H1 (cell line): ENCODE measurements at regions not wholly inside any gene's neighbourhood (a gene's known extent, or its start where the extent isn't known, plus 50 kb on each side); places are given as distances from the start of the nearest gene placed in this dataset.
"Not testable (repeated sequence)": the region's sequence is repeated elsewhere in the genome, so short reads cannot be mapped to it uniquely, and the experiment has no call there.

ENCODE experiments used
- CTCF ChIA-PET: fragments of 300-600 bp; sonication (Branson Sonifier 250); formaldehyde crosslinking; loops from one replicate; lab custom pipeline; 2021; ENCODE audit not compliant: partially characterized antibody; lab: Charles Lee
- POLR2A ChIA-PET: fragments of 300-600 bp; sonication (Branson Sonifier 250); formaldehyde crosslinking; loops from one replicate; lab custom pipeline; 2021; ENCODE audit warnings: inconsistent platforms; ENCODE audit not compliant: partially characterized antibody; lab: Charles Lee
- DNase-seq, 2 experiments: peaks; one replicate each; pipeline versions ENCODE4 v3.0.0 to v3.0.0-alpha.2; 2010 to 2022; ENCODE audit warnings: low spot score in 2 of 2, low read depth in 1 of 2, mixed read lengths in 1 of 2
- FAIRE-seq: peaks from 2 replicates; lab custom pipeline; 2011; peaks lifted over from hg19 to GRCh38; lab: Jason Lieb, UNC
- H2AFZ ChIP-seq: 2 replicates; pipeline ENCODE4 v1.8.1; 2012; ENCODE audit warnings: low read length, inconsistent platforms
- H2AK5ac ChIP-seq: 2 replicates; pipeline ENCODE4 v1.6.1; 2013; ENCODE audit warnings: low read depth, low read length
- H2BK120ac ChIP-seq: replicated peaks from 2 replicates; pipeline ENCODE3; 2013; ENCODE audit warnings: low read depth, low read length, inconsistent platforms
- H2BK12ac ChIP-seq: 2 replicates; pipeline ENCODE4 v1.6.1; 2013; ENCODE audit warnings: low read depth, low read length
- H2BK15ac ChIP-seq: 2 replicates; pipeline ENCODE4 v1.6.1; 2013; ENCODE audit warnings: low read length
- H2BK20ac ChIP-seq: 2 replicates; pipeline ENCODE4 v1.6.1; 2013; ENCODE audit warnings: low read length
- H2BK5ac ChIP-seq: 2 replicates; pipeline ENCODE4 v1.6.1; 2013; ENCODE audit warnings: low read depth, low read length
- H3K14ac ChIP-seq: 2 replicates; pipeline ENCODE4 v1.6.1; 2013; ENCODE audit warnings: inconsistent platforms; ENCODE audit not compliant: insufficient read length
- H3K18ac ChIP-seq: 2 replicates; pipeline ENCODE4 v1.6.1; 2013; ENCODE audit warnings: low read length; ENCODE audit errors: extremely low read depth
- H3K23ac ChIP-seq: 2 replicates; pipeline ENCODE4 v1.6.1; 2013; ENCODE audit warnings: inconsistent platforms; ENCODE audit not compliant: insufficient read length
- H3K23me2 ChIP-seq: 2 replicates; pipeline ENCODE4 v1.6.1; 2013; ENCODE audit warnings: low read depth, low read length
- H3K27ac ChIP-seq: 2 replicates; pipeline ENCODE4 v1.6.1; 2011; ENCODE audit warnings: low read depth, low read length, inconsistent platforms
- H3K27me3 ChIP-seq, 4 experiments: replicated peaks in 1 of 4; 1 replicate in 1 of 4; 2 replicates in 3 of 4; pipeline versions ENCODE4 v1.6.1 to v1.8.1; 2011 to 2013; ENCODE audit warnings: low read length in 3 of 4, mild to moderate bottlenecking in 3 of 4, inconsistent platforms in 2 of 4, mixed read lengths in 2 of 4, moderate library complexity in 1 of 4; ENCODE audit not compliant: control insufficient read depth in 3 of 4, insufficient read depth in 3 of 4; ENCODE audit errors: extremely low read depth in 1 of 4
- H3K36me3 ChIP-seq, 4 experiments: 2 replicates each; pipeline versions ENCODE4 v1.6.1 to v1.8.1; 2011 to 2013; ENCODE audit warnings: mild to moderate bottlenecking in 4 of 4, low read length in 3 of 4, moderate library complexity in 2 of 4, control low read depth in 1 of 4, inconsistent platforms in 1 of 4; ENCODE audit not compliant: insufficient read depth in 4 of 4, control insufficient read depth in 2 of 4
- H3K4ac ChIP-seq: replicated peaks from 2 replicates; pipeline ENCODE3; 2013; ENCODE audit warnings: low read length, low read depth, mixed read lengths, inconsistent platforms; ENCODE audit not compliant: insufficient read length
- H3K4me1 ChIP-seq, 4 experiments: replicated peaks in 1 of 4; 1 replicate in 1 of 4; 2 replicates in 3 of 4; pipeline versions ENCODE4 v1.6.1 to v1.8.1; 2011 to 2013; ENCODE audit warnings: low read length in 3 of 4, inconsistent platforms in 2 of 4, mixed read lengths in 1 of 4; ENCODE audit not compliant: insufficient read depth in 4 of 4, control insufficient read depth in 3 of 4
- H3K4me2 ChIP-seq, 2 experiments: 2 replicates each; pipeline versions ENCODE4 v1.6.1 to v1.8.1; 2011 to 2013; ENCODE audit warnings: low read depth in 2 of 2, low read length in 2 of 2, control low read depth in 1 of 2, inconsistent platforms in 1 of 2, mild to moderate bottlenecking in 1 of 2; ENCODE audit not compliant: insufficient read depth in 1 of 2
- H3K4me3 ChIP-seq, 4 experiments: fragments of 200-600, 300-600 bp in 1 of 4; sonication (generic), shearing (Covaris generic), sonication (Bioruptor Twin) in 1 of 4; 2 replicates each; pipeline versions ENCODE4 v1.5.1 to v1.8.1; 2011 to 2016; ENCODE audit warnings: low read length in 4 of 4, low read depth in 3 of 4, control low read depth in 2 of 4, inconsistent platforms in 2 of 4, mild to moderate bottlenecking in 2 of 4, mixed read lengths in 1 of 4, moderate library complexity in 1 of 4; ENCODE audit not compliant: insufficient read depth in 2 of 4; ENCODE audit errors: extremely low read depth in 1 of 4
- H3K56ac ChIP-seq: replicated peaks from 2 replicates; pipeline ENCODE3; 2013; ENCODE audit warnings: low read depth, mild to moderate bottlenecking, mixed read lengths, low read length, inconsistent platforms; ENCODE audit not compliant: insufficient read length
- H3K79me1 ChIP-seq: 2 replicates; pipeline ENCODE4 v1.6.1; 2013; ENCODE audit warnings: low read depth, low read length, control low read depth
- H3K79me2 ChIP-seq, 2 experiments: 2 replicates each; pipeline versions ENCODE4 v1.6.1 to v1.8.1; 2012 to 2013; ENCODE audit warnings: low read length in 2 of 2, mild to moderate bottlenecking in 2 of 2, inconsistent platforms in 1 of 2; ENCODE audit not compliant: insufficient read depth in 2 of 2, control insufficient read depth in 1 of 2
- H3K9ac ChIP-seq, 4 experiments: replicated peaks in 1 of 4; 1 replicate in 1 of 4; 2 replicates in 3 of 4; pipeline versions ENCODE4 v1.6.1 to v1.8.1; 2011 to 2013; ENCODE audit warnings: low read depth in 3 of 4, low read length in 3 of 4, control low read depth in 2 of 4, mild to moderate bottlenecking in 2 of 4, moderate library complexity in 2 of 4, inconsistent platforms in 1 of 4; ENCODE audit errors: extremely low read depth in 1 of 4
- H3K9me3 ChIP-seq, 2 experiments: 2 replicates each; pipeline versions ENCODE4 v1.6.1 to v1.8.1; 2012 to 2013; ENCODE audit warnings: mild to moderate bottlenecking in 2 of 2, moderate library complexity in 2 of 2, control low read depth in 1 of 2, inconsistent platforms in 1 of 2, low read depth in 1 of 2, low read length in 1 of 2, mixed read lengths in 1 of 2; ENCODE audit not compliant: insufficient read depth in 2 of 2
- H4K20me1 ChIP-seq, 2 experiments: replicated peaks in 1 of 2; 2 replicates each; pipeline versions ENCODE3 to v1.8.1; 2011 to 2013; ENCODE audit warnings: inconsistent platforms in 2 of 2, low read length in 2 of 2, mild to moderate bottlenecking in 1 of 2; ENCODE audit not compliant: insufficient read depth in 2 of 2, control insufficient read depth in 1 of 2
- H4K5ac ChIP-seq: 2 replicates; pipeline ENCODE4 v1.6.1; 2013; ENCODE audit warnings: low read length, low read depth, mixed read lengths, inconsistent platforms; ENCODE audit not compliant: insufficient read length
- H4K8ac ChIP-seq: 2 replicates; pipeline ENCODE4 v1.8.0; 2013; ENCODE audit warnings: mild to moderate bottlenecking, moderate library complexity, low read length, inconsistent platforms; ENCODE audit not compliant: insufficient read depth; ENCODE audit errors: extremely low read depth
- H4K91ac ChIP-seq: replicated peaks from 2 replicates; pipeline ENCODE3; 2013; ENCODE audit warnings: low read length, mixed read lengths, inconsistent platforms; ENCODE audit not compliant: insufficient read length
- WGBS, 2 experiments: shearing (Covaris generic) in 1 of 2; methylation state at CpG; one replicate each; pipeline versions ENCODE4 v1.1.6 to v1.1.7; 2013 to 2015; ENCODE audit warnings: low lambda C conversion rate in 2 of 2, mixed read lengths in 2 of 2, inconsistent platforms in 1 of 2, low coverage in 1 of 2, missing lambda C conversion rate in 1 of 2; ENCODE audit not compliant: insufficient replicate concordance in 2 of 2, insufficient coverage in 1 of 2, insufficient read length in 1 of 2; ENCODE audit errors: extremely low coverage in 1 of 2, missing lambda C conversion rate in 1 of 2; 5-methylcytosine and 5-hydroxymethylcytosine counted together

DNA sequence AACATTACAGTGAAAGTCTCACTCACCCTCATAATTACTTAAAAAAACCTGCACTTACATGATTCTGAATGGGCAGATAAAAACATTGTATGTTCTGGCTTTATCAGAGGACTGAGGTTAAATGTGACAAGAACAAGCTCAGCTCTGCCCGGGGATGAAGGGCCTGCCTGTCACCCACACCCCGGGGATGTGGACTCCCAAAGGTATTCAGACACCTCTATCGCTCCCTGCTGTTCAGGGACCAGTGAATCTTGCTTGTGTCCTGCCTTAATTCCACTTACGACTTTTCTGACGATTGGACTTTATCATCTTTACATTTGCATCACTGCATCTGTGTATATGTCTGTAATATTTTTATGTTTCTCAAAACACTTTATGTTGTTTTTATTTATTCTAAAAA is 341.8 kb upstream of the ANKRD20A1 start:
- WGBS, 2 experiments = no CpG with 5 or more reads among the region's 5 CpGs
- H3K4me3 ChIP-seq, H4K91ac ChIP-seq, DNase-seq, H2BK15ac ChIP-seq, H3K23ac ChIP-seq, FAIRE-seq, H3K79me1 ChIP-seq, POLR2A ChIA-PET, H3K27ac ChIP-seq, H3K23me2 ChIP-seq, H4K5ac ChIP-seq, H3K18ac ChIP-seq, H3K4me1 ChIP-seq, H2BK20ac ChIP-seq, H4K8ac ChIP-seq, H2AFZ ChIP-seq, H2BK5ac ChIP-seq, H3K4ac ChIP-seq, H3K56ac ChIP-seq, CTCF ChIA-PET, H2BK12ac ChIP-seq, H4K20me1 ChIP-seq, H3K9me3 ChIP-seq, H3K4me2 ChIP-seq, H3K27me3 ChIP-seq, H3K36me3 ChIP-seq, H3K14ac ChIP-seq, H2AK5ac ChIP-seq, H2BK120ac ChIP-seq, H3K9ac ChIP-seq, H3K79me2 ChIP-seq: not testable (repeated sequence)

- H3K4me1 ChIP-seq, H4K91ac ChIP-seq, H2AFZ ChIP-seq, H2BK12ac ChIP-seq, H2BK20ac ChIP-seq, H3K56ac ChIP-seq, H3K14ac ChIP-seq, H3K36me3 ChIP-seq, H3K27ac ChIP-seq, H2BK15ac ChIP-seq, H3K4me2 ChIP-seq, H3K79me2 ChIP-seq, H3K9ac ChIP-seq, H4K20me1 ChIP-seq, H3K4me3 ChIP-seq, FAIRE-seq, H3K23me2 ChIP-seq, H3K4ac ChIP-seq, H2AK5ac ChIP-seq, DNase-seq, H4K5ac ChIP-seq, H2BK5ac ChIP-seq, H3K18ac ChIP-seq, H2BK120ac ChIP-seq, H3K23ac ChIP-seq, H3K9me3 ChIP-seq, CTCF ChIA-PET, H4K8ac ChIP-seq, H3K79me1 ChIP-seq, H3K27me3 ChIP-seq, POLR2A ChIA-PET: not testable (repeated sequence)
- no CpG with 5 or more reads among the region's 10 CpGs for WGBS, 2 experiments
Measured at GRCh38 chr9:67514587-67514986, 344.1 kb upstream of the ANKRD20A1 start.
